Tibial nerve (tissue), 4 donors: ENCODE measurements at regions not wholly inside any gene's neighbourhood (a gene's known extent, or its start where the extent isn't known, plus 50 kb on each side); places are given as distances from the start of the nearest gene placed in this dataset.

ENCODE experiments used
- DNase-seq, 2 donors: peaks; one replicate each; pipeline ENCODE4 v3.0.0-alpha.2; 2019; ENCODE audit warnings: low spot score in 2 of 2
- H3K27ac ChIP-seq, 4 donors: fragments of 200-600 bp; sonication (generic) in 3 of 4; one replicate each; pipeline ENCODE4 v1.5.1; 2017 to 2019; ENCODE audit warnings: mild to moderate bottlenecking in 1 of 4
- H3K27me3 ChIP-seq, 2 donors: fragments of 200-600 bp; sonication (generic) in 1 of 2; one replicate each; pipeline versions ENCODE4 v1.5.1 to v1.6.0; 2017 to 2019
- H3K36me3 ChIP-seq, 3 donors: fragments of 200-600 bp; sonication (generic); one replicate each; pipeline ENCODE4 v1.5.1; 2018 to 2019
- H3K4me1 ChIP-seq, 4 donors: fragments of 200-600 bp; sonication (generic) in 3 of 4; one replicate each; pipeline ENCODE4 v1.5.1; 2017 to 2019
- H3K4me3 ChIP-seq, 4 donors: fragments of 200-600 bp; sonication (generic) in 3 of 4; one replicate each; pipeline ENCODE4 v1.5.1; 2017 to 2019; ENCODE audit warnings: mild to moderate bottlenecking in 1 of 4, moderate library complexity in 1 of 4
- H3K9me3 ChIP-seq, 4 donors: fragments of 200-600 bp; sonication (generic) in 3 of 4; one replicate each; pipeline ENCODE4 v1.5.1; 2017 to 2019
- EP300 ChIP-seq, 2 donors: sonication (generic); formaldehyde crosslinking; IDR thresholded peaks; one replicate each; pipeline ENCODE4 v1.6.1; 2017; ENCODE audit warnings: antibody characterized with exemption in 2 of 2, mild to moderate bottlenecking in 1 of 2
- POLR2A ChIP-seq, 2 donors: fragments of 450-650 bp; IDR thresholded peaks; one replicate each; pipeline ENCODE4 v1.6.1; 2017; ENCODE audit warnings: antibody characterized with exemption in 2 of 2, mild to moderate bottlenecking in 2 of 2, moderate library complexity in 2 of 2
- WGBS, 2 donors: methylation state at CpG; one replicate each; pipeline ENCODE4 v1.1.5; 2018; 5-methylcytosine and 5-hydroxymethylcytosine counted together
- TF ChIP-seq, protein P1 (sequence below), 5 experiments: fragments of 200-600 bp in 3 of 5; fragments of 450-650 bp in 2 of 5; sonication (generic) in 3 of 5; IDR thresholded peaks; one replicate each; pipeline ENCODE4 v1.5.1; 2016 to 2019; ENCODE audit warnings: antibody characterized with exemption in 5 of 5, mild to moderate bottlenecking in 3 of 5, moderate library complexity in 2 of 5

DNA sequence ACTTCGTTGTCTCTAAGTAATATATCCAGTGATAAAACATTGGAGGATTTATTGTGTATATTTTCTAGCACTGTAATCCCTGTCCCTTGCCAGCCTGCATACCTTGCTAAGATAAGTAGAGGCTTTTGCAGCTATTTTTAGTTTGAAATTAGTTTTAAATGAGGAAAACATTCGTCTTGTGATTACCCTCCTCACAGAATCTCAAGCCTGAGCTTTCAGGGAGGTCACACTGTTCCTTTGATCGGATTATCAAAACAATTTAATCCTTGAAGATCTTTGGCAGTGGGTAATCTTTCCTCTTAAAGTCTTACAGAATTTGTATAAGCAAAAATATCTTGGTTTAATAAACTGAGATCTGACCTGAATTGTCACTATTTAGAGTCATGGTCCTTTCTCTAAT, 897.0 kb upstream of the CELF2 start:
- Histone ChIP-seq H3K4me1 (no peaks in the 10 kb centered on the region), H3K36me3 (no peaks in the 10 kb centered on the region), H3K4me3 (no peak overlapping the region), H3K9me3 (peaks cover 0 to 8% (median 3%) of the 10 kb centered on the region in 4 donors), H3K27ac (no peak overlapping the region), H3K27me3 (no peaks in the 10 kb centered on the region)
- WGBS, 2 donors, result 60 to 66% methylated on average over 3 of the region's 3 CpGs
- TF ChIP-seq EP300 (IDR thresholded peaks at IDR 0.05), result no peak
- TF ChIP-seq, protein P1, sequence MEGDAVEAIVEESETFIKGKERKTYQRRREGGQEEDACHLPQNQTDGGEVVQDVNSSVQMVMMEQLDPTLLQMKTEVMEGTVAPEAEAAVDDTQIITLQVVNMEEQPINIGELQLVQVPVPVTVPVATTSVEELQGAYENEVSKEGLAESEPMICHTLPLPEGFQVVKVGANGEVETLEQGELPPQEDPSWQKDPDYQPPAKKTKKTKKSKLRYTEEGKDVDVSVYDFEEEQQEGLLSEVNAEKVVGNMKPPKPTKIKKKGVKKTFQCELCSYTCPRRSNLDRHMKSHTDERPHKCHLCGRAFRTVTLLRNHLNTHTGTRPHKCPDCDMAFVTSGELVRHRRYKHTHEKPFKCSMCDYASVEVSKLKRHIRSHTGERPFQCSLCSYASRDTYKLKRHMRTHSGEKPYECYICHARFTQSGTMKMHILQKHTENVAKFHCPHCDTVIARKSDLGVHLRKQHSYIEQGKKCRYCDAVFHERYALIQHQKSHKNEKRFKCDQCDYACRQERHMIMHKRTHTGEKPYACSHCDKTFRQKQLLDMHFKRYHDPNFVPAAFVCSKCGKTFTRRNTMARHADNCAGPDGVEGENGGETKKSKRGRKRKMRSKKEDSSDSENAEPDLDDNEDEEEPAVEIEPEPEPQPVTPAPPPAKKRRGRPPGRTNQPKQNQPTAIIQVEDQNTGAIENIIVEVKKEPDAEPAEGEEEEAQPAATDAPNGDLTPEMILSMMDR (IDR thresholded peaks at IDR 0.05), result no peak
- no peak for TF ChIP-seq POLR2A (IDR thresholded peaks at IDR 0.05)
- DNase-seq, result no peak

GRCh38 chr10:10125676-10126075, 892.0 kb upstream of the CELF2 start:
- no peaks in the 10 kb centered on the region for H3K9me3 ChIP-seq
- H3K4me1 ChIP-seq, result no peaks in the 10 kb centered on the region
- no peaks in the 10 kb centered on the region for H3K27me3 ChIP-seq
- no peaks in the 10 kb centered on the region for H3K36me3 ChIP-seq
- H3K27ac ChIP-seq, result no peak overlapping the region
- TF ChIP-seq POLR2A (IDR thresholded peaks at IDR 0.05) (no peak), EP300 (IDR thresholded peaks at IDR 0.05) (no peak)
- TF ChIP-seq, protein P1 (IDR thresholded peaks at IDR 0.05), result no peak
- no peak overlapping the region for H3K4me3 ChIP-seq
- 71 to 76% methylated on average over 4 of the region's 4 CpGs for WGBS, 2 donors
- DNase-seq, result no peak

- no peak overlapping the region for H3K27ac ChIP-seq
- no peaks in the 10 kb centered on the region for H3K4me1 ChIP-seq
- DNase-seq, result no peak
- 90 to 98% methylated on average over 3 of the region's 3 CpGs for WGBS, 2 donors
- no peaks in the 10 kb centered on the region for H3K9me3 ChIP-seq
- no peaks in the 10 kb centered on the region for H3K27me3 ChIP-seq
- H3K36me3 ChIP-seq, result no peaks in the 10 kb centered on the region
- TF ChIP-seq EP300 (IDR thresholded peaks at IDR 0.05), result no peak
- TF ChIP-seq POLR2A (IDR thresholded peaks at IDR 0.05), result no peak
- TF ChIP-seq, protein P1 (IDR thresholded peaks at IDR 0.05), result no peak
- no peak overlapping the region for H3K4me3 ChIP-seq
Observed at GRCh38 chr10:10126218-10126617, 891.5 kb upstream of the CELF2 start.

DNA sequence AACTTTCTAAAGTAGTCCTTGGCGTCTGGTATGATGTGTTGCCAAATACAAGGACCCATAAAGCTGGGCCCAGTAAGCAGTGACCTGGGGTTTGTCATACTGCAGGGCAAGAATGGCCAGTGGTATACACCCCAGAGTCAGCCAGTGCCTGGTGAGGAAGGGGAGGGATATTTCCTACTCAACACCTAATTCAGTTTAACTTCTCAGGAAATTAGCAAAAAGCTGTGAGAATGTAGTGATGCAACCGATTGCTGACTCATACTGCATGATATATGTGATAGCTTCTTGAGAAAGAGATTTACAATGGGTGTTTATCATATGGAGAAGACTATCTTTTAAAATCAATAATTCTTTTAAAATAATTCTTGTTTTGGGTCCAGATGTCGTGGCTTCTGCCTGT, 889.3 kb upstream of the CELF2 start:
- no peak overlapping the region for H3K27ac ChIP-seq
- 82 to 88% methylated on average over 3 of the region's 3 CpGs for WGBS, 2 donors
- H3K4me1 ChIP-seq, result no peaks in the 10 kb centered on the region
- H3K4me3 ChIP-seq, result no peak overlapping the region
- no peaks in the 10 kb centered on the region for H3K36me3 ChIP-seq
- TF ChIP-seq EP300 (IDR thresholded peaks at IDR 0.05) (no peak), POLR2A (IDR thresholded peaks at IDR 0.05) (no peak)
- TF ChIP-seq, protein P1 (IDR thresholded peaks at IDR 0.05), result no peak
- no peak for DNase-seq
- H3K9me3 ChIP-seq, result no peaks in the 10 kb centered on the region
- no peaks in the 10 kb centered on the region for H3K27me3 ChIP-seq

DNA sequence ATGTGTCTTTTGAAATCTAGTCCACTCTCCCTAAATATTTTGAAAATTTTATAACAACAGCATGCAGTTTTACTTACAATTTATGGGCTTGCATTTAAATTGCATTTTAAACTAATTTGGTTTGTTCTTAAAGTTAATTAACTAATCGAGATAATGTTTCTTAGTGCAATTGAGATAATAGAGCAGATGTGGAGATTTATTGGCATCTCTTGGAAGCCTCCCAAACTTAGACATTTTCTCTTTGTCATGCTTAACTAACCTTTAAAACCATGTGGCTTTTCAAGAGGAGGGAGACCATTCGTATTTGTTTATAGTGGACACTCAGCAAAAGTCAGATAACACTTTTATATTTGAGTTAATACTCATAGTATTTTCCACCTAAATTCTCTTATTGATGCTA, 887.0 kb upstream of the CELF2 start:
- H3K9me3 ChIP-seq, result no peaks in the 10 kb centered on the region
- H3K4me3 ChIP-seq, result no peak overlapping the region
- no peak for DNase-seq
- TF ChIP-seq, protein P1 (IDR thresholded peaks at IDR 0.05), result no peak
- TF ChIP-seq EP300 (IDR thresholded peaks at IDR 0.05), result no peak
- TF ChIP-seq POLR2A (IDR thresholded peaks at IDR 0.05), result no peak
- H3K36me3 ChIP-seq, result no peaks in the 10 kb centered on the region
- 75 to 83% methylated on average over 2 of the region's 2 CpGs for WGBS, 2 donors
- H3K27me3 ChIP-seq, result no peaks in the 10 kb centered on the region
- H3K27ac ChIP-seq, result no peak overlapping the region
- no peaks in the 10 kb centered on the region for H3K4me1 ChIP-seq
